K562 (cell line): ENCODE measurements at regions not wholly inside any gene's neighbourhood (a gene's known extent, or its start where the extent isn't known, plus 50 kb on each side); places are given as distances from the start of the nearest gene placed in this dataset.

Experiments used
- ATAC-seq: fragments of 200-7000 bp; cut with Tn5 transposase; 3 replicates; pipeline ENCODE4 v1.9.1; 2020; ENCODE audit warnings: moderate library complexity
- BruUV-seq: library from RNA; stranded (reverse); fragments of 400-500 nt; replicated peaks from 2 replicates; lab custom pipeline; 2021; lab: Mats Ljungman, UMichigan
- CTCF ChIA-PET: fragments of 300-600 bp; formaldehyde crosslinking; extraction: SDS; loops from one replicate; lab custom pipeline; 2021; ENCODE audit warnings: low intra/inter-chr PET ratio; lab: Yijun Ruan, JAX
- POLR2A ChIA-PET: fragments of 300-600, 350-650 bp; sonication (Branson Sonifier 250); formaldehyde crosslinking; extraction: SDS; loops from one replicate; lab custom pipeline; 2021; ENCODE audit warnings: antibody characterized with exemption, inconsistent platforms; lab: Yijun Ruan, JAX
- DNase-seq, 4 experiments: peaks; one replicate each; pipeline versions ENCODE4 v3.0.0 to v3.0.0-alpha.2; 2011 to 2018; ENCODE audit warnings: low spot score in 3 of 4, mixed read lengths in 3 of 4; ENCODE audit errors: extremely low read depth in 1 of 4
- FAIRE-seq: peaks from 2 replicates; lab custom pipeline; 2011; peaks lifted over from hg19 to GRCh38; lab: Jason Lieb, UNC
- H2AFZ ChIP-seq: 2 replicates; pipeline ENCODE4 v1.6.0; 2011; ENCODE audit warnings: low read depth, low read length, control low read depth, inconsistent platforms
- H3K27ac ChIP-seq: fragments of 200-600 bp; 3 replicates; pipeline ENCODE4 v1.8.0; 2011; ENCODE audit warnings: low read depth, mild to moderate bottlenecking, control low read depth, inconsistent platforms, low read length, moderate library complexity, mixed read lengths; ENCODE audit errors: extremely low read depth
- H3K27me3 ChIP-seq, 2 experiments: fragments of 300-600 bp in 1 of 2; 2 replicates in 1 of 2; 3 replicates in 1 of 2; pipeline versions ENCODE4 v1.6.0 to v1.8.0; 2011; ENCODE audit warnings: inconsistent platforms in 2 of 2, low read length in 2 of 2, mild to moderate bottlenecking in 1 of 2, mixed read lengths in 1 of 2, moderate library complexity in 1 of 2; ENCODE audit not compliant: control insufficient read depth in 2 of 2, insufficient read depth in 2 of 2
- H3K36me3 ChIP-seq: fragments of 300-600 bp; 3 replicates; pipeline ENCODE4 v1.8.0; 2011; ENCODE audit warnings: mild to moderate bottlenecking, low read length, inconsistent platforms; ENCODE audit not compliant: control insufficient read depth, insufficient read depth
- H3K4me1 ChIP-seq, 2 experiments: fragments of 200-600 bp in 1 of 2; replicated peaks in 1 of 2; 2 replicates in 1 of 2; 3 replicates in 1 of 2; pipeline versions ENCODE4 v1.5.1 to v1.8.0; 2011; ENCODE audit warnings: inconsistent platforms in 2 of 2, low read length in 2 of 2, mild to moderate bottlenecking in 1 of 2, mixed read lengths in 1 of 2, moderate library complexity in 1 of 2; ENCODE audit not compliant: control insufficient read depth in 2 of 2, insufficient read depth in 2 of 2
- H3K4me2 ChIP-seq: 2 replicates; pipeline ENCODE4 v1.6.1; 2011; ENCODE audit warnings: low read length, control low read depth, inconsistent platforms, mixed read lengths; ENCODE audit not compliant: insufficient read depth
- H3K4me3 ChIP-seq: fragments of 200-600 bp; sonication (generic), shearing (Covaris generic); 2 replicates; pipeline ENCODE4 v1.5.1; 2016; ENCODE audit warnings: control low read depth, inconsistent platforms
- H3K79me2 ChIP-seq: fragments of 200-600 bp; 3 replicates; pipeline ENCODE4 v1.8.0; 2011; ENCODE audit warnings: low read length, inconsistent platforms; ENCODE audit not compliant: control insufficient read depth, insufficient read depth
- H3K9ac ChIP-seq, 2 experiments: 2 replicates each; pipeline versions ENCODE4 v1.6.0 to v1.6.1; 2011; ENCODE audit warnings: low read depth in 2 of 2, low read length in 2 of 2, control low read depth in 1 of 2, inconsistent platforms in 1 of 2, mild to moderate bottlenecking in 1 of 2, mixed read lengths in 1 of 2; ENCODE audit not compliant: insufficient read depth in 1 of 2
- H3K9me1 ChIP-seq: one replicate; pipeline ENCODE4 v1.6.0; 2011; ENCODE audit warnings: inconsistent platforms, mild to moderate bottlenecking, low read length, moderate library complexity; ENCODE audit not compliant: control insufficient read depth, insufficient read depth
- H3K9me3 ChIP-seq: replicated peaks from 2 replicates; pipeline ENCODE4 v1.5.1; 2011; ENCODE audit warnings: low read depth, low read length, inconsistent platforms; ENCODE audit not compliant: control insufficient read depth, insufficient read depth
- H4K20me1 ChIP-seq: replicated peaks from 2 replicates; pipeline ENCODE4 v1.6.1; 2011; ENCODE audit warnings: low read length, inconsistent platforms, mixed read lengths; ENCODE audit not compliant: control insufficient read depth, insufficient read depth
- BDP1 ChIP-seq: IDR thresholded peaks from 3 replicates; pipeline ENCODE4 v1.6.1; 2011; ENCODE audit not compliant: insufficient read length, insufficient read depth
- CHCHD3 ChIP-seq: fragments of 250-450 bp; sonication (Bioruptor Pico); IDR thresholded peaks from 2 replicates; pipeline ENCODE4 v2.1.2; 2022; ENCODE audit warnings: mild to moderate bottlenecking
- EP300 ChIP-seq: IDR thresholded peaks from 2 replicates; pipeline ENCODE4 v1.6.1; 2012; ENCODE audit warnings: low read length, improper control_type of control experiment
- IRF2 ChIP-seq: sonication (generic); formaldehyde crosslinking; IDR thresholded peaks from 2 replicates; pipeline ENCODE4 v1.8.1; 2022; ENCODE audit warnings: mild to moderate bottlenecking, missing genetic modification reagents
- LEF1 ChIP-seq: fragments of 450-650 bp; IDR thresholded peaks from 2 replicates; pipeline ENCODE4 v1.6.1; 2016; ENCODE audit warnings: mild to moderate bottlenecking
- PCBP2 ChIP-seq: fragments of 200-400 bp; formaldehyde crosslinking; IDR thresholded peaks from 2 replicates; pipeline ENCODE4 v1.6.1; 2018; ENCODE audit warnings: low read length, low read depth, mild to moderate bottlenecking, moderate library complexity; ENCODE audit not compliant: poor library complexity, severe bottlenecking
- SAP30 ChIP-seq: fragments of 200-600 bp; sonication (generic); IDR thresholded peaks from 2 replicates; pipeline ENCODE4 v1.6.1; 2012; ENCODE audit warnings: borderline replicate concordance, low read depth, mild to moderate bottlenecking, moderate library complexity, low read length, control low read depth, inconsistent platforms; ENCODE audit not compliant: insufficient read depth, poor library complexity, severe bottlenecking
- ZNF316 ChIP-seq: fragments of 450-650 bp; IDR thresholded peaks from 2 replicates; pipeline ENCODE4 v1.6.1; 2016
- WGBS: fragments of 100-300 bp; shearing (Covaris generic); methylation state at CpG from one replicate; pipeline ENCODE4 v1.1.6; 2016; ENCODE audit warnings: low coverage, mixed read lengths; ENCODE audit not compliant: insufficient coverage; ENCODE audit errors: missing lambda C conversion rate; 5-methylcytosine and 5-hydroxymethylcytosine counted together
- in situ Hi-C: fragments of 300-500 bp; cut with MboI; formaldehyde crosslinking; loops from 4 replicates; pipeline ENCODE4 v1.15.0; 2018; ENCODE audit warnings: inconsistent platforms, mixed read lengths
- intact Hi-C: fragments of 100-400 bp; cut with micrococcal nuclease; formaldehyde crosslinking; loops from 2 replicates; pipeline ENCODE4 v1.14.2; 2022
- TF ChIP-seq, protein P1 (sequence below): fragments of 250-450 bp; sonication (Bioruptor Pico); IDR thresholded peaks from 2 replicates; pipeline ENCODE4 v1.4.0; 2020

GRCh38 chrX:84724576-84724975 is 222.3 kb upstream of the HDX start:
- WGBS: 0% methylated on average over 5 of the region's 5 CpGs
- CTCF ChIA-PET: no interaction called here

More at GRCh38 chrX:84724576-84724975, 222.3 kb upstream of the HDX start:
- no peaks in the 10 kb centered on the region for H3K9me3 ChIP-seq
- TF ChIP-seq PCBP2 (no peak), EP300 (no peak), SAP30 (no peak), CHCHD3 (no peak), IRF2 (no peak), BDP1 (no peak), LEF1 (no peak), ZNF316 (no peak)
- TF ChIP-seq, protein P1, sequence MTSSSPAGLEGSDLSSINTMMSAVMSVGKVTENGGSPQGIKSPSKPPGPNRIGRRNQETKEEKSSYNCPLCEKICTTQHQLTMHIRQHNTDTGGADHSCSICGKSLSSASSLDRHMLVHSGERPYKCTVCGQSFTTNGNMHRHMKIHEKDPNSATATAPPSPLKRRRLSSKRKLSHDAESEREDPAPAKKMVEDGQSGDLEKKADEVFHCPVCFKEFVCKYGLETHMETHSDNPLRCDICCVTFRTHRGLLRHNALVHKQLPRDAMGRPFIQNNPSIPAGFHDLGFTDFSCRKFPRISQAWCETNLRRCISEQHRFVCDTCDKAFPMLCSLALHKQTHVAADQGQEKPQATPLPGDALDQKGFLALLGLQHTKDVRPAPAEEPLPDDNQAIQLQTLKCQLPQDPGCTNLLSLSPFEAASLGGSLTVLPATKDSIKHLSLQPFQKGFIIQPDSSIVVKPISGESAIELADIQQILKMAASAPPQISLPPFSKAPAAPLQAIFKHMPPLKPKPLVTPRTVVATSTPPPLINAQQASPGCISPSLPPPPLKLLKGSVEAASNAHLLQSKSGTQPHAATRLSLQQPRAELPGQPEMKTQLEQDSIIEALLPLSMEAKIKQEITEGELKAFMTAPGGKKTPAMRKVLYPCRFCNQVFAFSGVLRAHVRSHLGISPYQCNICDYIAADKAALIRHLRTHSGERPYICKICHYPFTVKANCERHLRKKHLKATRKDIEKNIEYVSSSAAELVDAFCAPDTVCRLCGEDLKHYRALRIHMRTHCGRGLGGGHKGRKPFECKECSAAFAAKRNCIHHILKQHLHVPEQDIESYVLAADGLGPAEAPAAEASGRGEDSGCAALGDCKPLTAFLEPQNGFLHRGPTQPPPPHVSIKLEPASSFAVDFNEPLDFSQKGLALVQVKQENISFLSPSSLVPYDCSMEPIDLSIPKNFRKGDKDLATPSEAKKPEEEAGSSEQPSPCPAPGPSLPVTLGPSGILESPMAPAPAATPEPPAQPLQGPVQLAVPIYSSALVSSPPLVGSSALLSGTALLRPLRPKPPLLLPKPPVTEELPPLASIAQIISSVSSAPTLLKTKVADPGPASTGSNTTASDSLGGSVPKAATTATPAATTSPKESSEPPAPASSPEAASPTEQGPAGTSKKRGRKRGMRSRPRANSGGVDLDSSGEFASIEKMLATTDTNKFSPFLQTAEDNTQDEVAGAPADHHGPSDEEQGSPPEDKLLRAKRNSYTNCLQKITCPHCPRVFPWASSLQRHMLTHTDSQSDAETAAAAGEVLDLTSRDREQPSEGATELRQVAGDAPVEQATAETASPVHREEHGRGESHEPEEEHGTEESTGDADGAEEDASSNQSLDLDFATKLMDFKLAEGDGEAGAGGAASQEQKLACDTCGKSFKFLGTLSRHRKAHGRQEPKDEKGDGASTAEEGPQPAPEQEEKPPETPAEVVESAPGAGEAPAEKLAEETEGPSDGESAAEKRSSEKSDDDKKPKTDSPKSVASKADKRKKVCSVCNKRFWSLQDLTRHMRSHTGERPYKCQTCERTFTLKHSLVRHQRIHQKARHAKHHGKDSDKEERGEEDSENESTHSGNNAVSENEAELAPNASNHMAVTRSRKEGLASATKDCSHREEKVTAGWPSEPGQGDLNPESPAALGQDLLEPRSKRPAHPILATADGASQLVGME (CRISPR knock-in tag): no peak
- intact Hi-C loops: no loop called here
- H3K9ac ChIP-seq: no peak overlapping the region
- no peaks in the 10 kb centered on the region for H3K4me1 ChIP-seq
- in situ Hi-C loops: no loop called here
- ATAC-seq: no peak
- no peaks in the 10 kb centered on the region for H3K36me3 ChIP-seq
- no peak for DNase-seq
- no peaks in the 10 kb centered on the region for H3K9me1 ChIP-seq
- H3K79me2 ChIP-seq: no peaks in the 10 kb centered on the region
- no peak overlapping the region for H3K4me3 ChIP-seq
- BruUV-seq: no TSS peak
- no peak overlapping the region for H3K27ac ChIP-seq
- no peaks in the 10 kb centered on the region for H4K20me1 ChIP-seq
- FAIRE-seq: no peak
- no peaks in the 10 kb centered on the region for H3K27me3 ChIP-seq
- POLR2A ChIA-PET: no interaction called here
- no peak overlapping the region for H2AFZ ChIP-seq
- no peak overlapping the region for H3K4me2 ChIP-seq
